A549 (cell line): ENCODE measurements at regions not wholly inside any gene's neighbourhood (a gene's known extent, or its start where the extent isn't known, plus 50 kb on each side); places are given as distances from the start of the nearest gene placed in this dataset.

Source experiments
- ATAC-seq, 2 experiments: fragments of 200-7000 bp in 1 of 2; fragments of >200 bp in 1 of 2; cut with Nextera tagmentation in 1 of 2; cut with Tn5 transposase in 1 of 2; 3 replicates each; pipeline versions ENCODE4 v1.8.0 to v1.9.1; 2018 to 2020; ENCODE audit warnings: mild to moderate bottlenecking in 1 of 2, moderate library complexity in 1 of 2
- CTCF ChIA-PET: fragments of 300-600 bp; sonication (Branson Sonifier 250); formaldehyde crosslinking; extraction: SDS; loops from one replicate; lab custom pipeline; 2021; ENCODE audit warnings: antibody characterized with exemption, inconsistent platforms; lab: Yijun Ruan, JAX
- POLR2A ChIA-PET: fragments of 350-600 bp; formaldehyde crosslinking; extraction: SDS; loops from one replicate; lab custom pipeline; 2021; ENCODE audit warnings: antibody characterized with exemption, inconsistent platforms; lab: Yijun Ruan, JAX
- DNase-seq, 2 experiments: peaks; one replicate each; pipeline versions ENCODE4 v3.0.0 to v3.0.0-alpha.2; 2011 to 2016; ENCODE audit warnings: low read depth in 1 of 2, low spot score in 1 of 2
- FAIRE-seq: peaks from 2 replicates; lab custom pipeline; 2011; peaks lifted over from hg19 to GRCh38; lab: Jason Lieb, UNC
- H3K27ac ChIP-seq, 2 experiments: fragments of >200 bp; sonication (Bioruptor Twin); formaldehyde crosslinking; 3 replicates each; pipeline ENCODE4 v1.5.1; 2016 to 2017
- H3K4me1 ChIP-seq: fragments of >200 bp; sonication (Bioruptor Twin); formaldehyde crosslinking; 3 replicates; pipeline ENCODE4 v1.6.1; 2016
- H3K4me2 ChIP-seq: fragments of >200 bp; sonication (Bioruptor Twin); formaldehyde crosslinking; 3 replicates; pipeline ENCODE4 v1.6.1; 2016
- H3K4me3 ChIP-seq: fragments of >200 bp; sonication (Bioruptor Twin); formaldehyde crosslinking; 3 replicates; pipeline ENCODE4 v1.5.1; 2016
- H3K9me3 ChIP-seq: fragments of >200 bp; sonication (Bioruptor Twin); formaldehyde crosslinking; 3 replicates; pipeline ENCODE4 v1.6.1; 2016
- ATOH8 ChIP-seq: fragments of 250-450 bp; sonication (Bioruptor Pico); IDR thresholded peaks from 2 replicates; pipeline ENCODE4 v1.5.0; 2020; ENCODE audit warnings: low read depth, mild to moderate bottlenecking, moderate library complexity
- CEBPB ChIP-seq, 2 experiments: fragments of >200 bp in 1 of 2; sonication (Bioruptor Twin) in 1 of 2; formaldehyde crosslinking in 1 of 2; IDR thresholded peaks; 2 replicates each; pipeline ENCODE4 v1.6.1; 2012 to 2016
- E2F6 ChIP-seq: IDR thresholded peaks from 2 replicates; pipeline ENCODE4 v1.6.1; 2012; ENCODE audit warnings: low read depth, borderline replicate concordance
- FOSL2 ChIP-seq, 2 experiments: fragments of 450-650 bp in 1 of 2; fragments of >200 bp in 1 of 2; sonication (Bioruptor Twin) in 1 of 2; formaldehyde crosslinking; IDR thresholded peaks; 2 replicates each; pipeline versions ENCODE4 v1.5.0 to v1.6.1; 2016 to 2020; ENCODE audit warnings: mild to moderate bottlenecking in 1 of 2, moderate library complexity in 1 of 2
- FOXS1 ChIP-seq: fragments of 250-450 bp; sonication (Bioruptor Pico); IDR thresholded peaks from 2 replicates; pipeline ENCODE4 v1.5.0; 2020; ENCODE audit warnings: mild to moderate bottlenecking, moderate library complexity
- HEYL ChIP-seq: fragments of 250-450 bp; sonication (Bioruptor Pico); IDR thresholded peaks from 2 replicates; pipeline ENCODE4 v1.8.0; 2021; ENCODE audit warnings: mild to moderate bottlenecking, moderate library complexity
- JUN ChIP-seq, 2 experiments: fragments of >200 bp; sonication (Bioruptor Twin); formaldehyde crosslinking; IDR thresholded peaks; 2 replicates in 1 of 2; 3 replicates in 1 of 2; pipeline ENCODE4 v1.6.1; 2016 to 2017
- MAX ChIP-seq: IDR thresholded peaks from 2 replicates; pipeline ENCODE4 v1.6.1; 2012
- POLR2A ChIP-seq: IDR thresholded peaks from 2 replicates; pipeline ENCODE4 v1.6.1; 2012; ENCODE audit warnings: mild to moderate bottlenecking, low read length
- RARB ChIP-seq: fragments of 250-450 bp; sonication (Bioruptor Pico); IDR thresholded peaks from 2 replicates; pipeline ENCODE4 v1.8.0; 2021; ENCODE audit warnings: mild to moderate bottlenecking, moderate library complexity
- RFX5 ChIP-seq: fragments of 450-650 bp; IDR thresholded peaks from 2 replicates; pipeline ENCODE4 v1.7.1; 2014; ENCODE audit warnings: antibody characterized with exemption, mild to moderate bottlenecking, moderate library complexity
- RNF2 ChIP-seq: fragments of 200-600 bp; sonication (generic); IDR thresholded peaks from 2 replicates; pipeline ENCODE4 v1.6.1; 2016; ENCODE audit warnings: low read depth, mild to moderate bottlenecking, antibody characterized with exemption, moderate library complexity, borderline replicate concordance
- SREBF2 ChIP-seq: fragments of 450-650 bp; IDR thresholded peaks from 2 replicates; pipeline ENCODE4 v1.6.1; 2014; ENCODE audit warnings: mild to moderate bottlenecking, moderate library complexity
- USF2 ChIP-seq: fragments of 450-650 bp; IDR thresholded peaks from 2 replicates; pipeline ENCODE4 v1.6.1; 2014; ENCODE audit warnings: antibody characterized with exemption
- ZC3H11A ChIP-seq: fragments of 450-650 bp; IDR thresholded peaks from 2 replicates; pipeline ENCODE4 v1.6.1; 2014; ENCODE audit warnings: antibody characterized with exemption, mild to moderate bottlenecking
- ZSCAN20 ChIP-seq: fragments of 250-450 bp; sonication (Bioruptor Pico); IDR thresholded peaks from 2 replicates; pipeline ENCODE4 v1.8.0; 2022; ENCODE audit warnings: mild to moderate bottlenecking, moderate library complexity
- WGBS: methylation state at CpG from one replicate; pipeline ENCODE4 v1.1.6; 2017; ENCODE audit errors: missing lambda C conversion rate; 5-methylcytosine and 5-hydroxymethylcytosine counted together
- TF ChIP-seq, protein P1 (sequence below): fragments of 200-600 bp; sonication (generic); IDR thresholded peaks from 2 replicates; pipeline ENCODE4 v1.6.1; 2016; ENCODE audit warnings: antibody characterized with exemption, mild to moderate bottlenecking, moderate library complexity
- TF ChIP-seq, protein P2 (sequence below): fragments of >200 bp; sonication (Bioruptor Twin); formaldehyde crosslinking; IDR thresholded peaks from 3 replicates; pipeline ENCODE4 v1.6.1; 2016

GRCh38 chr13:73171271-73171682 is 112.5 kb downstream of the KLF5 start:
- 50% methylated on average over 5 of the region's 5 CpGs for WGBS
- H3K4me1 ChIP-seq, result peaks cover 19% of the 10 kb centered on the region; the same call in 2 of the 3 replicates
- ChIA-PET POLR2A (no interaction called here), CTCF (no interaction called here)
- FAIRE-seq (no peak), DNase-seq (no peak), ATAC-seq (no peak)
- no peak overlapping the region; the same call in 2 of the 3 replicates for H3K4me2 ChIP-seq
- no peaks in the 10 kb centered on the region for H3K9me3 ChIP-seq
- H3K4me3 ChIP-seq, result no peak overlapping the region
- H3K27ac ChIP-seq, result no peak overlapping the region
- TF ChIP-seq USF2, result no peak
- no peak for TF ChIP-seq FOSL2 (IDR thresholded peaks at IDR 0.05)
- no peak for TF ChIP-seq FOSL2 (CRISPR knock-in tag; IDR thresholded peaks at IDR 0.05)
- TF ChIP-seq SREBF2, result no peak
- no peak for TF ChIP-seq ZSCAN20 (CRISPR knock-in tag)

- FAIRE-seq, result no peak
- POLR2A ChIA-PET, result no interaction called here
- peaks cover 19% of the 10 kb centered on the region; the same call in 2 of the 3 replicates for H3K4me1 ChIP-seq
Observed at GRCh38 chr13:73169971-73170370, 111.2 kb downstream of the KLF5 start.

GRCh38 chr13:73168953-73169401 is 110.2 kb downstream of the KLF5 start:
- ChIA-PET POLR2A (no interaction called here), CTCF (no interaction called here)
- 86% methylated on average over 8 of the region's 8 CpGs for WGBS
- H3K27ac ChIP-seq, result 0 out of 6 replicates have a peak overlapping the region, but pooled peaks of 1 of the 2 experiments have one; percentile 26
- H3K4me3 ChIP-seq, result no peak overlapping the region
- no peak for ATAC-seq
- TF ChIP-seq ATOH8 (CRISPR knock-in tag) (no peak), CEBPB (IDR thresholded peaks at IDR 0.05) (no peak), JUN (IDR thresholded peaks at IDR 0.05) (no peak), ZC3H11A (no peak)
- TF ChIP-seq, all 56 proteins: peak for 0
- peaks cover 21% of the 10 kb centered on the region; the same call in 2 of the 3 replicates for H3K4me1 ChIP-seq
- FAIRE-seq, result no peak
- DNase-seq, result no peak
- H3K4me2 ChIP-seq, result no peak overlapping the region
- no peaks in the 10 kb centered on the region for H3K9me3 ChIP-seq

More at GRCh38 chr13:73169971-73170370, 111.2 kb downstream of the KLF5 start:
- DNase-seq (no peak), ATAC-seq (no peak)
- no peaks in the 10 kb centered on the region for H3K9me3 ChIP-seq
- 75% methylated on average over 2 of the region's 2 CpGs for WGBS
- peak overlapping the region in 1 of 2 experiments; percentile 16; a peak in 1 of 6 replicates for H3K27ac ChIP-seq
- H3K4me3 ChIP-seq, result no peak overlapping the region
- CTCF ChIA-PET, result interaction anchor here (0.7 kb wide), 1 partner anchor 744 kb away, joined by 3 read pairs; no protein-coding TSS in a partner anchor
- TF ChIP-seq, protein P1, sequence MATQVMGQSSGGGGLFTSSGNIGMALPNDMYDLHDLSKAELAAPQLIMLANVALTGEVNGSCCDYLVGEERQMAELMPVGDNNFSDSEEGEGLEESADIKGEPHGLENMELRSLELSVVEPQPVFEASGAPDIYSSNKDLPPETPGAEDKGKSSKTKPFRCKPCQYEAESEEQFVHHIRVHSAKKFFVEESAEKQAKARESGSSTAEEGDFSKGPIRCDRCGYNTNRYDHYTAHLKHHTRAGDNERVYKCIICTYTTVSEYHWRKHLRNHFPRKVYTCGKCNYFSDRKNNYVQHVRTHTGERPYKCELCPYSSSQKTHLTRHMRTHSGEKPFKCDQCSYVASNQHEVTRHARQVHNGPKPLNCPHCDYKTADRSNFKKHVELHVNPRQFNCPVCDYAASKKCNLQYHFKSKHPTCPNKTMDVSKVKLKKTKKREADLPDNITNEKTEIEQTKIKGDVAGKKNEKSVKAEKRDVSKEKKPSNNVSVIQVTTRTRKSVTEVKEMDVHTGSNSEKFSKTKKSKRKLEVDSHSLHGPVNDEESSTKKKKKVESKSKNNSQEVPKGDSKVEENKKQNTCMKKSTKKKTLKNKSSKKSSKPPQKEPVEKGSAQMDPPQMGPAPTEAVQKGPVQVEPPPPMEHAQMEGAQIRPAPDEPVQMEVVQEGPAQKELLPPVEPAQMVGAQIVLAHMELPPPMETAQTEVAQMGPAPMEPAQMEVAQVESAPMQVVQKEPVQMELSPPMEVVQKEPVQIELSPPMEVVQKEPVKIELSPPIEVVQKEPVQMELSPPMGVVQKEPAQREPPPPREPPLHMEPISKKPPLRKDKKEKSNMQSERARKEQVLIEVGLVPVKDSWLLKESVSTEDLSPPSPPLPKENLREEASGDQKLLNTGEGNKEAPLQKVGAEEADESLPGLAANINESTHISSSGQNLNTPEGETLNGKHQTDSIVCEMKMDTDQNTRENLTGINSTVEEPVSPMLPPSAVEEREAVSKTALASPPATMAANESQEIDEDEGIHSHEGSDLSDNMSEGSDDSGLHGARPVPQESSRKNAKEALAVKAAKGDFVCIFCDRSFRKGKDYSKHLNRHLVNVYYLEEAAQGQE, result no peak
- TF ChIP-seq HEYL (CRISPR knock-in tag) (no peak), RNF2 (no peak), RARB (no peak), MAX (no peak), POLR2A (no peak), RFX5 (no peak), E2F6 (no peak), FOXS1 (CRISPR knock-in tag) (no peak), CEBPB (IDR thresholded peaks at IDR 0.05) (no peak)
- TF ChIP-seq, protein P2, sequence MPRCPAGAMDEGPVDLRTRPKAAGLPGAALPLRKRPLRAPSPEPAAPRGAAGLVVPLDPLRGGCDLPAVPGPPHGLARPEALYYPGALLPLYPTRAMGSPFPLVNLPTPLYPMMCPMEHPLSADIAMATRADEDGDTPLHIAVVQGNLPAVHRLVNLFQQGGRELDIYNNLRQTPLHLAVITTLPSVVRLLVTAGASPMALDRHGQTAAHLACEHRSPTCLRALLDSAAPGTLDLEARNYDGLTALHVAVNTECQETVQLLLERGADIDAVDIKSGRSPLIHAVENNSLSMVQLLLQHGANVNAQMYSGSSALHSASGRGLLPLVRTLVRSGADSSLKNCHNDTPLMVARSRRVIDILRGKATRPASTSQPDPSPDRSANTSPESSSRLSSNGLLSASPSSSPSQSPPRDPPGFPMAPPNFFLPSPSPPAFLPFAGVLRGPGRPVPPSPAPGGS, result no peak
- no peak overlapping the region for H3K4me2 ChIP-seq
